Posterior cingulate gyrus (tissue), 11 donors: ENCODE measurements at regions not wholly inside any gene's neighbourhood (a gene's known extent, or its start where the extent isn't known, plus 50 kb on each side); places are given as distances from the start of the nearest gene placed in this dataset.

ENCODE experiments used
- DNase-seq, 10 donors: peaks; one replicate each; pipeline versions ENCODE4 v3.0.0 to v3.0.0-alpha.2; 2020 to 2021; ENCODE audit warnings: mixed read lengths in 3 of 10
- intact Hi-C: fragments of 100-400 bp; cut with DNase I; formaldehyde crosslinking; loops from one replicate; pipeline ENCODE4 v1.15.1; 2023

GRCh38 chr2:126846241-126846640, 52.4 kb upstream of the TEX51 start:
- intact Hi-C loops = no loop called here
- DNase-seq = no peak
